HG02759 (cell line): ENCODE measurements at regions not wholly inside any gene's neighbourhood (a gene's known extent, or its start where the extent isn't known, plus 50 kb on each side); places are given as distances from the start of the nearest gene placed in this dataset.
"Not testable (repeated sequence)": the region's sequence is repeated elsewhere in the genome, so short reads cannot be mapped to it uniquely, and the experiment has no call there.

ENCODE experiments used
- ATAC-seq: cut with Tn5 transposase; IDR thresholded peaks from one replicate; pipeline ENCODE4 v1.9.1; 2021; ENCODE audit warnings: mild to moderate bottlenecking, moderate library complexity; ENCODE audit not compliant: unreplicated experiment

- no peak for ATAC-seq
These were observed 67.7 kb upstream of the SIRPA start for GRCh38 chr20:1827510-1827973.

- ATAC-seq = no peak
These were observed 69.2 kb upstream of the SIRPA start for GRCh38 chr20:1825938-1826445.

DNA sequence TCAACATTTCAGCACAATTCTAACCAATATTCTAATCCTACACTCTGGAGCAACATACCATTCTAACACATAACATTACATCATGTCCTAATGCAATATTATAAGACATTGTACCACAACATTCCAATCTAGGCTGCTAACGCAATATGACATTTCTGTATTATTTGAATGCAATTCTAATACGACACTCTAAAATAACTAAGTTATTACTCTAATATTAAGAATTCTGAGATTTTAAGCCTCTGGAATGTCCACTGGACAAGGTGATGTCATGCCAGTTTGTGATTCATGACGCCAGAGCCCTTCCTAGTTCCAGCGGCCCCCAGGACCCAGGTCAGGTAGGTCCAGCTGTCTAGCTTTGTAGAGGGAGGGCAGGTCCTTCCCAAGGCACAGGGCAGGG, 69.7 kb upstream of the SIRPA start:
- no peak for ATAC-seq

DNA sequence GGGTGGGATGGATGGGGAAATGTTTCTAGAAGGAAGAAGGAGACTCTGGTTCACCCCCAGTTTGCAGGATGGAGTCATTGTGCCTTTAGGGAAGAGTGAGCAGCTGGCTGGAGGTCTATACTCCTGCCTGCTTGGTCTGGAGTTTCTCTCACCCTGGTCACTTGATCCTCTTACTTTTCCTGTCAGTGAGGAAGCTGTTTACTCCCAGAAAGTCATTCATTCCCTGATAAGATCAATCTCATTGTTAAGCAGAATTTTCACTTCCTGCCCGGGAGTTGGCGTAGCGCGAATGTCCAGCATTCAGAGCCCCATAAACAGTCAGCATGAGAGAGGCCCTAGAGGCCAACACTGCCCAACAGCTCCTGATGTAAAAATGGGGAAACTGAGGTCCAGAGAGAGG, 70.4 kb upstream of the SIRPA start:
- ATAC-seq = no peak

- no peak for ATAC-seq
These were observed 71.0 kb upstream of the SIRPA start for GRCh38 chr20:1824181-1824580.

DNA sequence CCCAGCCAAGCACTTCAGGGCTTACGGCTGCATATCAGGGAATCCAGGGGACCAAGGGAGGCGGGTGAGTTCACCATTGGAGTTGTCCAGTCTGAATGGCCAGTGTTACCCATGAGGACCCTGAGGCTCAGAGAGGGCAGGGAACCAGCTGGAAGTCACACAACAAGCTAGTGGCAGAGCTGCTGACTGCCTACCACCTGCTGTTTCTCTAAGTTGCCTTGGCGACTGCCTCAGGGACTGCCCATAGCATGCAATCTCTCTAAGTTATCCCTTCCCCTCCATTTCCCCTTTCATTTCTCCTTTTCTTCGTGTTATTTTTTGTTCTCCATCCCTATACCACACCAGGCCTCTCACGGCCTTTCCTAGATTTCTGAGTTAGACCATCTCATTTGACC, 71.8 kb upstream of the SIRPA start:
- no peak for ATAC-seq

DNA sequence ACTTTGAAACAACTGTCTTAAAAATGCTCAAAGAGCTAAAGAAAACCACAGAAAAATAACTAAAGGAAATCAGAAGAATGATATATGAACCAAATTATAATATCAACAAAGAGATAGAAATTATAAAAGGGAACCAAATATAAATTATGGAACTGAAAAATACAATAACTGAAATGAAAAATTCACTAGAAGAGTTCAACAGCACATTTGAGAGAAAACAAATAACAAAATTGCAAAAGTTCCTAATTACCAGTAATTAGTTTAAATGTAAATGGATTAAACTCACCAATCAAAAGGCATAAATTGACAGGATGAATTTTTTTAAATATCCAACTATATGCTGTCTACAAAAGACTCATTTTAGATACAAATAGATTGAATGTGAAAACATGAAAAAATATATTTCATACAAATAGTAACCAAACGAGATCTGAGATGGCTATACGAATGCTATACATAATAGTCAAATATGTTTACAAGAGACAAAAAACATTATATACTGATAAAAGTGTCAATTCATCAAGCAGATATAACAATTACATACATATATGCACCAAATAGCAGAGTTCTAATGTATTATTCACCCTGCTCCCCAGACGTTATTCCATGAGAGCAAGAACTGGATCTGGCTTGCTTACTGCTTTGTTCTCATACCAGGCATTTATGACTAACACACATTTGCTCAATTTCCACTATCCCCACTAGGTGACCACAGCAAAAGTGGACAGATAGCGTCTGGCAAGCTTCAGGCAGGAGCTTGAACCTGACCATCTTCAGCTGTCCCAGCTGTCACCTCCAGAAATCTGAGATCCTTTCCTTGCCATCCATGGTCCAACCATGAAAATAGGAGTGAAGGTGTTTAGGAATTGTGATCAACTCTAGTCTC, 72.4 kb upstream of the SIRPA start:
- ATAC-seq = no peak

DNA sequence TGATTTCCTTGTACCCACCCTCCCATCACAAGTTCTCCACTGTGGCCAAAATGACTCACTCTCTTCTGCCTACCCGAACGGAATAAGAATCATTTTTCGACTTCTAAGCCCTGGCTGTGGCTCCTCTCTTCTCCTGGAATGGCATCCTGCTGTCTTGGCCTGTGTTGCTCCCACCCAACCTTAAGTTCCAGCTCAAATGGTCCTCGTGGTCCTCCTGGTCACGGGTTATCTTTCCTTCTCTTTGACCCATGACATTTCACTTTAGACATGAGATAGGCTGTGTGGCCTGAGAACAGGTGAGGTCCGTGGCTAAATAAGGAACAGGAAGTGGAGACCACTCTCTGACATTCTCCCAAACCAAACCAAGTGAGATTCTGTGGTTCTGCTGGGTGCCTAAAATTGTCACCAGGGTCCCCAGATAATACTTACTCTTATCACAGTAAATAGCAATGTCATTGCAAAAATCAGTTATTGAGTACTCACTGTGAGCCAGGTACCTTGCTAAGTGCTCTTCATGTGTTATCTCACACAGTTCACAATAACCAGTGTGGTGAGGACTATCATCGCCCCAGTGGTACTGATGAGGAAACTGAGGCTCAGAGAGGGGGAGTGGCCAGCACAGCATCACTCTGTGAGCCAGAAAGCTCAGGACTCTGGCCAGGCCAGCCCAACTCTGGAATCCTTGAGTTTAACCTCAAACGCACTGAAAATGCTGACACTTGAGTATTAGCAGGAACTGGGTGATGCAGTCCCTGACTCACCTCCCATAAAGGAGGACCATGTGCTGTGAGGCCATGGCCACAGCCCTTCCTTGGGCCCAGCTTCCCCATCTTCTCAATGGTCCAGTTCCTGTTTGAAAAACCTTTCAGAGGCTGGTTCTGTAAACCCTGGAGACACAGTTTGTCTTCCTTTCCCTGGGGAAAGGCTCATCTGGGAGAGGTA, 74.8 kb upstream of the SIRPA start:
- no peak for ATAC-seq

- no peak for ATAC-seq
These were observed 75.7 kb upstream of the SIRPA start for GRCh38 chr20:1819311-1820137.

- no peak for ATAC-seq
These were observed 76.3 kb upstream of the SIRPA start for GRCh38 chr20:1818895-1819294.

DNA sequence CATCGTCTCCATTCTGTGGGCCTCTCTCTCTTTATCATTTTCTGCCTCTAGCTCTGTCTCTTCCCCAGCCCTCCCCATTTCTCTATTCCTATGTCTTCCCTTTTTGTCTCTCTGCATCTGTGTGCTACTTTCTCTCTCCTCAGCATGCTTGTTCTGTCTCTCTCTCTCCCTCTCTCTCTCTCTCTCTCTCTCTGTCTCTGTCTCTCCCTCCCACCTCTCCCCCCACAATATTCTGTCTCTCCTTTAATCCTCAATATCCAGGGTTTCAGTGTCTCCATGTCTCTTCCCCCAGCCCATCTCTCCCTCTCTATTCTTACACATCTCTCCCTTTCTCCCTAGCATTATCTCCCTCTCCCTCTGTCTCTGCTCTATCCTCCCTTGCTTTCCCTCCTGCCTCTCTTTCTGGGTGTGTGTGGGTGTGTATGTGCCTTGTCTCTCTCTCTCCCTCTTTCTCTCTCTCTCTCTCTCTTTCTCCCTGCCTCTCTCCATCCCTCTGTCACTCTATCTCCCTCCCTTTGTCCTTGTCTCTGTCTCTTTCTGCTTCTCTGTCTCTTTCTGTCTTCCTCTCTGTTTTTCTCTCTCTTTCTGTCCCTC, 76.9 kb upstream of the SIRPA start:
- no peak for ATAC-seq

DNA sequence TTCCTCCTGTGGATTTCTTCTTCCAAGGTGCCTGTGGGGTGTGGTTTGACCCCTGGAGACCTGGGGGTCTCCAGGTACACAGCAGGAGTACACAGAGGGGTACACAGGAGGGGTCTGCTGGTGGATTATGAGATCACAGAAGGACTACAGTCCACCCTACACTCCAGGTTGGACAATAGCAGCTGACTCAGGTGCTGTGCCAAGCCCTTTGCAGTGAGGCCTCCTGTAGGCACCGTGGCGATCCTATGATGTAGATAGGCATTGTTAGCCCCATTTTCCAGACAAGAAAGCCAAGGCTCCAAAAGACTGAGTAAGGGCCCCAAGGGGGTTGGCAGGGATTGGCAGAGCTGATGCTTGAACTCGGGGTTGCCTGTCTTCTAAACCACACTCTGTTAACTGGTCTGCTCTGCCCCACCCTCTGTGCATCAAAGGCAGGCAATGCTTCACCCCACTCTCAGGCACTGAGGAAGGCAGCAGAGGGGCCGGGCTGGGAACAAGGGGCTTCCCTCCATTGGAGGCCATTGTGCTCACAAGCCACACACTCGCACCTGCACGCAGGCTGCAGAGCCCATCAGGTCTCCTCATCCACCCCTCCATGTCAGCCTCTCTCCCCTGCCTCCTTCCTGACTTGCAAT, 77.5 kb upstream of the SIRPA start:
- ATAC-seq = no peak

GRCh38 chr20:1816384-1817381, 78.5 kb upstream of the SIRPA start:
- ATAC-seq = no peak

DNA sequence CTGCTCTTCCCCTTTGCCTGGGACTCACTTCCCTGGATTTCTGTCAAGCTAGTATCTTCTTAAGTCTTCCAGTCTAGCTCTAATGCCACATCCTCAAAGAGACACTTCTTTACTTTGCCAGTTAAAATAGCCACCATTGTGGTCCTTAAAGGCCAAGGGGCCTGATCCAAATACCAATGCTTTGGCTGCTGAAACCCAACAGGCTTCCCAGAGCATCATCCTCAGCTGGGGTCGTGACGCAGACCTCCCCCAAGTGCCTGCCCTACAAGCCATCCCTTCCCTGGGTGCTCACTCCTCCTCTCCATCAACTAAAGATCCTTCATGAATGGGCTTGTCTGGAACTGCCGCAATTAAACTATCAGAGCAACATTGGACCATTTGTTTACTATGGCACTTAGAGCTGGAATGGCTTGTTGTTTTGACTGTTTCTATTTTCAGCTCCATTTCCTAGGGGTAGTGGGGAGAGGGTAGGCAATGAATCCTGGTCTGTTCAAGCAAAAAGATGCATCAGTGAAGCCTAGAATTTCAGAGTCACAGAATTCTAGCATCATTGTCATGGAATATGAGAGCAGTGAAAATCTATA, 79.6 kb upstream of the SIRPA start:
- no peak for ATAC-seq

DNA sequence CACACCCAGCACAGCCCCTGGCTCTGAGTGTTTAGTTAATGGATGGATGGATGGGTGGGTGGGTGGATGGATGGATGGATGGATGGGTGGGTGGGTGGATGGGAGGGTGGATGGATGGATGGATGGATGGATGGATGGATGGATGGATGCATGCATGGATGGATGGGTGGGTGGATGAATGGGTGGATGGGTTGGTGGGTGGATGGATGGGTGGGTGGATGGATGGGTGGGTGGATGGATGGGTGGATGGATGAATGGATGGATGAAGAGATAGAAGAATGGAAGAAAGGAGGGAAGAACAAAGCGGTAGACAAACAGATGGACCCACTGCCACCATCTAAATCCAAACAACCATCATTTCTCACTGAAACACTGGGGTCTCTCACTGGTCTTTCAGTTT, 80.3 kb upstream of the SIRPA start:
- ATAC-seq = not testable (repeated sequence)

DNA sequence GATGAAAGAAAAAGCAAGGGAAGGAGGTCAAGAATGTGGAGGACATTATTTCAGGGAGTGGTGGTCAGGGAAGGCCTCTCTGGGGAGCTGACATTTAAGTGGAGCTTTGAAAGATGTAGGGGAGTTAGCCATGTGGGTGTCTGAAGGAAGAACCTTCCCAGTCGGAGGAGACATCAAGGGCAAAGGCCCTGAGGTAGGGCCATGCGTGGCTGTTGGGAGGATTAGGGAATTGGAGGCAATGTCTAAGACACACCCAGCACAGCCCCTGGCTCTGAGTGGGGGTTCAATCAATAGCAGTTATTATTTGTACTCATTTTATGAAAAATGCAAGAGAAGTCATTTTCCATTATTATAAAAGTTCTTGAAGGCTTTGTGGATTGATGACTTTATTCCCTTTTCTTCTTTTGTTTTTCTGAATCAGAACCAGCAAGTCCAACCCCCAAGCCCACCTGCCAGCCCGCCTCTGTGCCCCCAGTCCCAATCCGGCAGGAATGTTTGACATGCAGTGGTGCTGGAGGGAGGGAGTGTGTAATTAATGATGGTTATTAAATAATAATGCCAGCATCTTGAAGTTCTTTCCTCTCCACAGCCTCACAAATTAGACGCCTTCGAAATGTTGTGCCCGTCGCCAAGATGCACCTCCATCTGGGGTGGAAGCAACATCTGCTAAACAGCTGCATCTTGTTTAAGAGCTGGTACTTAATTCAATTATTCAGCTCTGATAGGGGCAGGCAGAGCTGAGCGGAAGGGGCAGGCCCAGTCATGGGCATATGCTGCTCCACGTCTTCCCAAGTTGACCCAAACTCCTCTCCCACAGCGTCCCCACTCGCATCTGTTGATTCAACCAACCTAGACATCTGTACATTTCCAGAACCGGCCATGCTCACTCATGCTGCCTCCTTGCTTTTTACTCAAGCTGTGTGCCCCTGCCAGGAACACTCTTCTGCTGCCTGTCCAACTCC, 81.3 kb upstream of the SIRPA start:
- no peak for ATAC-seq

- ATAC-seq = no peak
These were observed 82.1 kb upstream of the SIRPA start for GRCh38 chr20:1813101-1813529.
